Uterus (tissue), 2 donors: ENCODE measurements at regions not wholly inside any gene's neighbourhood (a gene's known extent, or its start where the extent isn't known, plus 50 kb on each side); places are given as distances from the start of the nearest gene placed in this dataset.

ENCODE experiments used
- POLR2A ChIP-seq, 2 donors: fragments of 450-650 bp; IDR thresholded peaks; one replicate each; pipeline ENCODE4 v1.6.1; 2016; ENCODE audit warnings: antibody characterized with exemption in 2 of 2, mild to moderate bottlenecking in 1 of 2, moderate library complexity in 1 of 2
- TF ChIP-seq, protein P1 (sequence below), 4 experiments: fragments of 200-600 bp in 2 of 4; fragments of 450-650 bp in 2 of 4; sonication (generic) in 2 of 4; IDR thresholded peaks; one replicate each; pipeline ENCODE4 v1.5.1; 2016 to 2019; ENCODE audit warnings: antibody characterized with exemption in 4 of 4, mild to moderate bottlenecking in 2 of 4, moderate library complexity in 1 of 4

GRCh38 chr6:15114061-15114460 is 131.8 kb upstream of the JARID2 start:
- no peak for TF ChIP-seq POLR2A (IDR thresholded peaks at IDR 0.05)
- TF ChIP-seq, protein P1, sequence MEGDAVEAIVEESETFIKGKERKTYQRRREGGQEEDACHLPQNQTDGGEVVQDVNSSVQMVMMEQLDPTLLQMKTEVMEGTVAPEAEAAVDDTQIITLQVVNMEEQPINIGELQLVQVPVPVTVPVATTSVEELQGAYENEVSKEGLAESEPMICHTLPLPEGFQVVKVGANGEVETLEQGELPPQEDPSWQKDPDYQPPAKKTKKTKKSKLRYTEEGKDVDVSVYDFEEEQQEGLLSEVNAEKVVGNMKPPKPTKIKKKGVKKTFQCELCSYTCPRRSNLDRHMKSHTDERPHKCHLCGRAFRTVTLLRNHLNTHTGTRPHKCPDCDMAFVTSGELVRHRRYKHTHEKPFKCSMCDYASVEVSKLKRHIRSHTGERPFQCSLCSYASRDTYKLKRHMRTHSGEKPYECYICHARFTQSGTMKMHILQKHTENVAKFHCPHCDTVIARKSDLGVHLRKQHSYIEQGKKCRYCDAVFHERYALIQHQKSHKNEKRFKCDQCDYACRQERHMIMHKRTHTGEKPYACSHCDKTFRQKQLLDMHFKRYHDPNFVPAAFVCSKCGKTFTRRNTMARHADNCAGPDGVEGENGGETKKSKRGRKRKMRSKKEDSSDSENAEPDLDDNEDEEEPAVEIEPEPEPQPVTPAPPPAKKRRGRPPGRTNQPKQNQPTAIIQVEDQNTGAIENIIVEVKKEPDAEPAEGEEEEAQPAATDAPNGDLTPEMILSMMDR (IDR thresholded peaks at IDR 0.05): no peak
